GM21528 (cell line): ENCODE measurements at regions not wholly inside any gene's neighbourhood (a gene's known extent, or its start where the extent isn't known, plus 50 kb on each side); places are given as distances from the start of the nearest gene placed in this dataset.

Experiments used
- ATAC-seq: cut with Tn5 transposase; IDR thresholded peaks from one replicate; pipeline ENCODE4 v1.9.1; 2021; ENCODE audit warnings: mild to moderate bottlenecking, moderate library complexity; ENCODE audit not compliant: unreplicated experiment, low FRiP score

DNA sequence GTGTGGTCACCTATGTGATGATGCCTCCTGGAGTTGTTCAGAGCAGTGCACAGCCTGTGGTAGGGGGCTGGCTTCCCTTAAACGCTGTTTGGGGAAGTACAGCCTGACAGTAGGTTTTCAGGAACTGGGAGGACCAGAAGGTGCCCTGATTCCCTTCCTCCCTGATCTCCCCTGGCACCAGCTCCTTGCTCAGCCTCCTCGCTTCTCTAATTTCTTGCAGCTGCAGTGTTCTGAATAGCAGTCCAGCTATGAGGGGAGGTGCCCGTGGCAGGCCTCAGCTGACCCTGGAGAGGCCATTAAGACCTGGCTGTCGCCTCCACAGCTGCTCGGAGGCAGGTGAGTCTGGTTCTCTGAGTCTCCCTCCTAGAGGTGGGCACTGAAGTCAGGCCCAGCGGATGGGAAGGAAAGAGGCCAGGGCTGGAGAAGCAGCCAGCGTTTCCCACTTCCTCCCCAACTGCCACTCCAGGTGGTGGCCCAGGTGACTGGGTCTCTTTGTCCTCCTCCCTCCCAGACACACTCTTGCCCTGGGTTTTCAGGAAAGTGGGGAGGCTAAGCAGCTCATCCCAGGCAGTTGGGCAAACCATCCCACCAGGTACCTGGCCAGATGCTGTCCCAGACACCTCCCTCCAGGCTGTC lies 52.0 kb upstream of the RPL11 start:
- no peak for ATAC-seq

GRCh38 chr1:23638786-23639241 lies 52.8 kb upstream of the RPL11 start:
- ATAC-seq: no peak

DNA sequence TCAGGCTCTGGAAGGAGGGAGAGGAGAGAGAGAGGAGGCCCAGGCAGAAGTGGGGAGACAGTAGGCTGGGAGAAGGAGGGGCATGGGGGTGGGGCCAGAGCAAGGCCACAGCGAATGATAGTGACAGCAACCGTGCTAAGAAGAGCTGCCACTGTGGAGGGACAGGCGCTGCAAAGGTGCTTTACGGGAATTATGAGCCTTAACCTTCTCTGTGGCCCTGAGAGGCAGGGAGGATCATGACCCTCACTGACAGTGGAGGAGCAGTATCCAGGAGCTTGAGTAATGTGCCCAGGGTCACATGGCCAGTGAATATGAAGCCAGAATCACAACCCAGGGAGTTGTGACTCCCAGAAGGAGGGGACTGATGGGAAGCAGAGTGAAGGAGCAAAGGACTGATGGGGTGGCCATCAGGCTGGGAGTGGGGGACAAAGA lies 53.4 kb upstream of the RPL11 start:
- ATAC-seq: no peak

DNA sequence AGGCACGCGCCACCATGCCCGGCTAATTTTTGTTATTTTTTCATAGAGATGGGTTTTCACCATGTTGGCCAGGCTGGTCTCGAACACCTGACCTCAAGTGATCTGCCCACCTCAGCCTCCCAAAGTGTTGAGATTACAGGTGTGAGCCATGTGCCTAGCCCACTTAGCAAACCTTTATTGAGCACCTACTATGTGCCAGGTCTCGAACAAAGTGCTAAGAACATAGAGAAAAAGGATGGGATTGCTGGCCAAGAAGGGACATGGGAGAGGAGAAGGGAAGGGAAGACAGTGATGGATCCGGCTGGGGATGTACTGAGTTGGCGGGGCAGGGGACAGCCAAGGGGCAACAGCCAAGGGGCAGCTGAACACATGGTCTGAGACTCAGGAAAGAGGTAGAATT lies 55.6 kb upstream of the RPL11 start:
- no peak for ATAC-seq

- ATAC-seq: no peak
These were observed 56.6 kb upstream of the RPL11 start for GRCh38 chr1:23634840-23635651.

- ATAC-seq: no peak
These were observed 57.1 kb upstream of the RPL11 start for GRCh38 chr1:23634518-23634839.

GRCh38 chr1:23632479-23633160 lies 59.0 kb upstream of the RPL11 start:
- no peak for ATAC-seq

GRCh38 chr1:23629708-23630290 lies 61.8 kb upstream of the RPL11 start:
- ATAC-seq: no peak

DNA sequence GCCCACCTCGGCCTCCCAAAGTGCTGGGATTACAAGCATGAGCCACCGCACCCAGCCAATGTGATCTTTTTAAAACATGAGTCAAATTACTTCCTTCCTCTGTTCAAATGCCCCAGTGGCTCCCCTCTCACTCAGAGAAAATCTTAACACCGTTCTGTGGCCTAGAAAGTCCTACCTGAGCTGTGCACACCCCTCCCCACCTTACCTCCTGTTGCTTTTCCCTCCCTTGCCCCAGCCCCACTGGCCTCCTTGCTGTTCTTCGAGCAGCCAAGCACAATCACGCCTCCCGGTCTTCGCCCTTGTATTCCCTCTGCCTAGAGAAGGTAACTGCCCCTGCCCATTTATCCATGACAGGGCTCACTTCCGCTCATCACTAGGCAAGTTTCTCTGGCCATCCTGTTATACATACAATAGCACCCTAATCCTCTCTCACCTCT lies 62.6 kb upstream of the RPL11 start:
- ATAC-seq: no peak

GRCh38 chr1:23627069-23627735 lies 64.4 kb upstream of the RPL11 start:
- no peak for ATAC-seq

- no peak for ATAC-seq
These were observed 65.6 kb upstream of the RPL11 start for GRCh38 chr1:23625929-23626535.

GRCh38 chr1:23625459-23625858 lies 66.1 kb upstream of the RPL11 start:
- no peak for ATAC-seq

DNA sequence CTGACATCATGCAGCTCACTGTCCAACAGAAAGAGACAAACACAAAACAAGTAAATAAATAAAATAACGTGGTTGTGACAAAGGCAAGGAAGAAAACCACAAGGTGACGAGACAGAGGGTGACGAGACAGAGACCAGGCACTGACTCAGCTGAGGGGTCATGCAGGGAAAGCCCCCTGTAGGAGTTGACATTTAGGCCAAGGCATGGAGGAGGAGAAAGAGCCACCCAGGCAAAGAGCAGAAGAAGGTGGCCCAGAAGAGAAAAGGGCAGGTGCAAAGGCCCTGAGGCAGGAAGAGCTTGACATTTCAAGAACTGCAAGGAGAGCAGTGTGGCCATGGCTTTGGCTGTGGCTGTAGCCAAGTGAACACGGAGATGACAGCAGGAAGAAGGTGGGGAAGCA lies 65.1 kb upstream of the ID3 start:
- no peak for ATAC-seq

DNA sequence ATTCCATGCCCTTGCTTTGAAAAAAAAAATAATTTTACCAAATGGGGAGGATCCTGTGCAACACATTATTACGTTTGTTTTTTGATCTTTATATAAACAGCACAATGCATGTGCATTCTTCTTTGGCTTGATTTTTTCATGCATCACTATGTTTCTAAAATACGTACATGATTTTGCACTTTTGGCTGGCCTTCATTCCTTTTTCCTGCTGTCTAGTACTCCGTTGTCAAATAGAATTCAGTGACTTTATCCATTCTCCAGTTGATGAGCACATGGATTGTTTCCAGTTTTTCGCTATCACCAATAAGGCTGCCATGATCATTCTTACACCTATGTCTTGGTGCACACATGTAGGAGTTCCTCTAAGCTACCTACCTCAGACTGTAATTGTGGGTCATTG lies 63.0 kb upstream of the ID3 start:
- ATAC-seq: no peak

- no peak for ATAC-seq
These were observed 61.3 kb upstream of the ID3 start for GRCh38 chr1:23620605-23621004.

DNA sequence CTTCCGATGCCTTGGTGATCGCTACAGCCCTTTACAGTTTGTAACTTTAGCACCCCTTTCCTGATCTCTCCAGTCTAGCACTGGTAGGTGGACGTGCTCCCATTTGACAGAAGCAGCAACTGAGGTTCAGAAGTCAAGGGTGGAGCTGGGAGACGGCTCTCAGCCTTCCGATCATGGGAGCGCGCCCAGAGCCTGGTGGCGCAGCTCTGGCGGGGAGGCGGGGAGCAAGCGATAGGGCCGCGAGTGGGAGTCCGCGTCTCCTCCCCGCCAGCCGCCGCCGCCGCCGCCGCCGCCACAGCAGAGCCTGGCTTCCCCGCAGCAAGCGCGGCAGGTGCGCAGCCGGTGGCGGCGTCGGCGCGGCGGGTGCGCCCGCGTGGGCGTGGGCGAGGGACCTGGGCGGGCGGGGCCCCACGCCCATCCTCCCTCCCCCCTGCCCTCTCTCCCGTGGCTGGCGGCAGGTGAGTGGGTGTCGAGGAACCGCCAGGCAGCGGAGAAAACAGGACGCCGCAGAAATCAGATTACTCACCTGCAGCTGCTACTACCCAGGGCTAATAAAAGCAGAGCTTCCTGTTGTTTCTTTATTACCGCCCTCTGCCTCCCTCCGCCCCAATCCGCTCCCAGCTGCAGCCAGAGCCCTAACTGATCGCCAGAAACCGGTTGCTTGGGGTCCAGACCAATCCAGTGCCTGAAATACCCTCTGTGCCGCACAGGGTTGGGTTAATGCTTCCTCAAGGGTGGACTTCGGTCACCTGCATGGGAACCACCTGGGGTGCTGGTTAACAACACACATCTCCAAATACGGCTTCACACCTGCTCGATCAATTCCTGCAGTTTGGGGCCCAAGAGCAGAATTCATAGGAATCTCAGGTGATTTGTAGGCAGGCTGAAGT lies 60.2 kb upstream of the ID3 start:
- ATAC-seq: peak; percentile 75

GRCh38 chr1:23618586-23619083 lies 59.3 kb upstream of the ID3 start:
- no peak for ATAC-seq

- ATAC-seq: no peak
These were observed 57.8 kb upstream of the ID3 start for GRCh38 chr1:23617084-23617521.

DNA sequence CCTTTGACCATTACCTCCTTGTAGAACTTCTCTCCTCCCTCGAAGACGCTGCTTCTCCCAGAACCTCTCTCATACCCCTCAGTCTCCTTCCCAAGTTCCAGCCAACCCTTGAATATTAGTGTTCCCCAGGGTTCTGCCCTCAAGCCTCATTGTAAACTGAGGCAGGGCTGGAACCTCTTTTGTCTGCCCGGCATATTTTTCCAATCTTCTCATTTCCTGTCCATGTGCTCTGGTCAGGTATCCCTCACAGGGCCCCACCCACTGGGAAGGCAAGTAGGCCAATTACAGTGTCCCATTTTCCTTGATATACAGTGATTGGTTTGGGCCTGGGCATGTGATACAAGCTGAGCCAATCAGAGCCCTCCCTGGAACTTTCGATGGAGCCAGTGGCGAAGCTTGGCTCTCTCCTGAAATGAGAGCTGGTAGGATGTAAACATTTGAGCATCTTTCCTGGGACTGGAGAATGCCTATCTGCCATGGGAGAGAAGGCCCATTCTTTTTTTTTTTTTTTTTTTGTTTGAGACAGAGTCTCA lies 57.1 kb upstream of the ID3 start:
- no peak for ATAC-seq
